ENCODE measurements at regions not wholly inside any gene's neighbourhood (a gene's known extent, or its start where the extent isn't known, plus 50 kb on each side); places are given as distances from the start of the nearest gene placed in this dataset.

GRCh38 chr14:71202881-71203280 is 295.6 kb downstream of the PCNX1 start:
- no peak for DNase-seq (ENCODE audit: low read depth)

- DNase-seq (ENCODE audit: low read depth), result no peak
These were observed 296.0 kb downstream of the PCNX1 start for GRCh38 chr14:71203306-71203705.

GRCh38 chr14:71204231-71204630 is 297.0 kb downstream of the PCNX1 start:
- no peak for DNase-seq (ENCODE audit: low read depth)

GRCh38 chr14:71204768-71205167 is 297.5 kb downstream of the PCNX1 start:
- DNase-seq (ENCODE audit: low read depth), result no peak

- no peak for DNase-seq (ENCODE audit: low read depth)
These were observed 298.9 kb downstream of the PCNX1 start for GRCh38 chr14:71206123-71206522.

GRCh38 chr14:71206766-71207371 is 299.6 kb downstream of the PCNX1 start:
- DNase-seq (ENCODE audit: low read depth), result no peak

- DNase-seq (ENCODE audit: low read depth), result no peak
These were observed 301.6 kb downstream of the PCNX1 start for GRCh38 chr14:71208702-71209357.

- no peak for DNase-seq (ENCODE audit: low read depth)
These were observed 302.6 kb downstream of the PCNX1 start for GRCh38 chr14:71209888-71210287.

- DNase-seq (ENCODE audit: low read depth), result no peak
These were observed 304.8 kb downstream of the PCNX1 start for GRCh38 chr14:71212093-71212492.

GRCh38 chr14:71212683-71213107 is 305.4 kb downstream of the PCNX1 start:
- DNase-seq (ENCODE audit: low read depth), result no peak

GRCh38 chr14:71214241-71214640 is 307.0 kb downstream of the PCNX1 start:
- no peak for DNase-seq (ENCODE audit: low read depth)

GRCh38 chr14:71220462-71220861 is 313.2 kb downstream of the PCNX1 start:
- no peak for DNase-seq (ENCODE audit: low read depth)

GRCh38 chr14:71221119-71221518 is 313.9 kb downstream of the PCNX1 start:
- DNase-seq (ENCODE audit: low read depth), result no peak

GRCh38 chr14:71225113-71225512 is 317.9 kb downstream of the PCNX1 start:
- DNase-seq (ENCODE audit: low read depth), result no peak

- no peak for DNase-seq (ENCODE audit: low read depth)
These were observed 321.5 kb downstream of the PCNX1 start for GRCh38 chr14:71228711-71229110.

GRCh38 chr14:71229875-71230274 is 322.6 kb downstream of the PCNX1 start:
- DNase-seq (ENCODE audit: low read depth), result no peak

- DNase-seq (ENCODE audit: low read depth), result no peak
These were observed 323.6 kb downstream of the PCNX1 start for GRCh38 chr14:71230897-71231296.

GRCh38 chr14:71231521-71232393 is 324.5 kb downstream of the PCNX1 start:
- DNase-seq (ENCODE audit: low read depth), result no peak

- no peak for DNase-seq (ENCODE audit: low read depth)
These were observed 325.2 kb downstream of the PCNX1 start for GRCh38 chr14:71232506-71232905.

- no peak for DNase-seq (ENCODE audit: low read depth)
These were observed 328.6 kb downstream of the PCNX1 start for GRCh38 chr14:71235875-71236274.

GRCh38 chr14:71236487-71236886 is 329.2 kb downstream of the PCNX1 start:
- no peak for DNase-seq (ENCODE audit: low read depth)

GRCh38 chr14:71237556-71237955 is 330.3 kb downstream of the PCNX1 start:
- no peak for DNase-seq (ENCODE audit: low read depth)

- no peak for DNase-seq (ENCODE audit: low read depth)
These were observed 331.6 kb downstream of the PCNX1 start for GRCh38 chr14:71238835-71239234.

Measured in stimulated activated CD8-positive, alpha-beta memory T cell treated with anti-CD3 and anti-CD28 coated beads, Interleukin-7, amount 100 ng/mL, for 24 hours (primary cell).